ENCODE measurements at regions not wholly inside any gene's neighbourhood (a gene's known extent, or its start where the extent isn't known, plus 50 kb on each side); places are given as distances from the start of the nearest gene placed in this dataset.

- TF ChIP-seq, protein P1, sequence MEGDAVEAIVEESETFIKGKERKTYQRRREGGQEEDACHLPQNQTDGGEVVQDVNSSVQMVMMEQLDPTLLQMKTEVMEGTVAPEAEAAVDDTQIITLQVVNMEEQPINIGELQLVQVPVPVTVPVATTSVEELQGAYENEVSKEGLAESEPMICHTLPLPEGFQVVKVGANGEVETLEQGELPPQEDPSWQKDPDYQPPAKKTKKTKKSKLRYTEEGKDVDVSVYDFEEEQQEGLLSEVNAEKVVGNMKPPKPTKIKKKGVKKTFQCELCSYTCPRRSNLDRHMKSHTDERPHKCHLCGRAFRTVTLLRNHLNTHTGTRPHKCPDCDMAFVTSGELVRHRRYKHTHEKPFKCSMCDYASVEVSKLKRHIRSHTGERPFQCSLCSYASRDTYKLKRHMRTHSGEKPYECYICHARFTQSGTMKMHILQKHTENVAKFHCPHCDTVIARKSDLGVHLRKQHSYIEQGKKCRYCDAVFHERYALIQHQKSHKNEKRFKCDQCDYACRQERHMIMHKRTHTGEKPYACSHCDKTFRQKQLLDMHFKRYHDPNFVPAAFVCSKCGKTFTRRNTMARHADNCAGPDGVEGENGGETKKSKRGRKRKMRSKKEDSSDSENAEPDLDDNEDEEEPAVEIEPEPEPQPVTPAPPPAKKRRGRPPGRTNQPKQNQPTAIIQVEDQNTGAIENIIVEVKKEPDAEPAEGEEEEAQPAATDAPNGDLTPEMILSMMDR (conservative IDR thresholded peaks at IDR 0.05; ENCODE audit: low read depth, low read length), result no peak
- H3K4me3 ChIP-seq (ENCODE audit: low read depth, low read length), result no peak overlapping the region
- no peak for DNase-seq (ENCODE audit: low read depth)
These were observed 156.5 kb downstream of the MOXD1 start for GRCh38 chr6:132244744-132245143.

GRCh38 chr6:132236744-132237143, 164.5 kb downstream of the MOXD1 start:
- no peak overlapping the region for H3K4me3 ChIP-seq (ENCODE audit: low read depth, low read length)
- TF ChIP-seq, protein P1 (conservative IDR thresholded peaks at IDR 0.05; ENCODE audit: low read depth, low read length), result no peak
- peak; percentile 52 for DNase-seq (ENCODE audit: low read depth)

DNA sequence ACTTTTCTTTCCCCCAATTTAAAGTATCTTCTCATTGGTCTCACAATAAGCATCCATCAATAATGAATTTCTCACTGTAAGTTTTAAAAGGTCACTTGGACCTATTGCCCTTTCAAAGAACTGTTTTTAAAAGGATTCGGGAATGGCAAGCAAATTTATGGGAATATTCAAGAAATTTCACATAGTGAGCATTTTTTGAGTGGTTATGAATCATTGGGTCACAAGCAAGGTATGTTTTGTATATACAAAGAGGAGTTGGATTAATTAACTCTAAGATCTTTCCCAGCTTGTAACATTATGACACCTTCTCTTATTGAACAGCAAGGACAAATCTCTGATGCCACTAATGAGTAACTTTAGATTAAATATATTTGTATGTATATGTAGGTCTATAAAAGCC, 165.0 kb downstream of the MOXD1 start:
- peak; percentile 22 for DNase-seq (ENCODE audit: low read depth)
- no peak overlapping the region for H3K4me3 ChIP-seq (ENCODE audit: low read depth, low read length)
- TF ChIP-seq, protein P1 (conservative IDR thresholded peaks at IDR 0.05; ENCODE audit: low read depth, low read length), result no peak

DNA sequence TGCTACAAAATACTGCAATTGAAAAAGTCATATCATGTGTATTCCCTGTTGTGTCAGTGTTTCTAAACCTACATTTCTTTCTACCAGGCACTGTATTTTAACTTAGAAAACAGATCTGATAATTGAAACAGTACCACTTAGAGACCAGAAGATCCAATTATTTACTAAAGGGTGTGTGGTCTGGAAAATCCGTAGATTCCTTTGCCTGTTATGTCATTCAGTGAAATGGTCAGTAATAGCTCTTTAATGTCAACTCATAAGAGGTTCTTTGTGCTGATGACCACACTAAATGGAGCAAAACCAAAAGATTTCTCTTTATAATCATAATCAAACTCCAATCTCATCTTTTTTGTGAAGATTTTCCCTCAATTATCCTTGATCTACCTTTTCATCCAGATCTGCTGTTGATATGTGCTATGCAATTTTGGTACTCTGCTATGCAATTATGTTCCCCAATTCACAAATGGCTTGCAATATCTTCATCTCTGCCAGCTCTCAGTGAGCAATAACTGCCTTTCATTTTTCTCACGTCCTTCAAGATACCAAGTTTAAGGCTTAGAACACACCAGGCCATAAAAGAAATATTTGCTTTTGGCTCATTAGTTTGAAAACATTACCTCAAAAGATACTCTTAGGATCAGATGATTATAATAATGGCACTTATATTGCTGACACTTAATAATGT, 165.5 kb downstream of the MOXD1 start:
- peak; percentile 27 for DNase-seq (ENCODE audit: low read depth)
- TF ChIP-seq, protein P1 (conservative IDR thresholded peaks at IDR 0.05; ENCODE audit: low read depth, low read length), result no peak
- H3K4me3 ChIP-seq (ENCODE audit: low read depth, low read length), result no peak overlapping the region

GRCh38 chr6:132234356-132234755, 166.9 kb downstream of the MOXD1 start:
- DNase-seq (ENCODE audit: low read depth), result no peak
- H3K4me3 ChIP-seq (ENCODE audit: low read depth, low read length), result no peak overlapping the region
- TF ChIP-seq, protein P1 (conservative IDR thresholded peaks at IDR 0.05; ENCODE audit: low read depth, low read length), result no peak

- DNase-seq (ENCODE audit: low read depth), result no peak
- TF ChIP-seq, protein P1 (conservative IDR thresholded peaks at IDR 0.05; ENCODE audit: low read depth, low read length), result no peak
These were observed 170.0 kb downstream of the MOXD1 start for GRCh38 chr6:132231121-132231884.

More at GRCh38 chr6:132231121-132231884, 170.0 kb downstream of the MOXD1 start:
- no peak overlapping the region for H3K4me3 ChIP-seq (ENCODE audit: low read depth, low read length)
